Sciatic nerve (tissue), 2 donors: ENCODE measurements at regions not wholly inside any gene's neighbourhood (a gene's known extent, or its start where the extent isn't known, plus 50 kb on each side); places are given as distances from the start of the nearest gene placed in this dataset.
"Not testable (repeated sequence)": the region's sequence is repeated elsewhere in the genome, so short reads cannot be mapped to it uniquely, and the experiment has no call there.

Experiments
- ATAC-seq: fragments of 200-7000 bp; cut with Tn5 transposase; one replicate; pipeline ENCODE4 v1.9.1; 2020; ENCODE audit warnings: mild to moderate bottlenecking, moderate library complexity
- DNase-seq: peaks from one replicate; pipeline ENCODE4 v3.0.0-alpha.2; 2020; ENCODE audit warnings: low spot score
- intact Hi-C: fragments of 100-400 bp; cut with DNase I; formaldehyde crosslinking; loops from one replicate; pipeline ENCODE4 v1.14.2; 2022
- donor health status: DM: no; HTN: no; CAD: no.
- donor health status: DM: no; HTN: no; CAD: no.

- ATAC-seq (no peak), DNase-seq (no peak)
- intact Hi-C loops = no loop called here
Observed at GRCh38 chr3:180390313-180390712, 211.7 kb upstream of the TTC14 start.

GRCh38 chr3:180391001-180391400, 211.0 kb upstream of the TTC14 start:
- intact Hi-C loops = no loop called here
- ATAC-seq = no peak
- DNase-seq = no peak

DNA sequence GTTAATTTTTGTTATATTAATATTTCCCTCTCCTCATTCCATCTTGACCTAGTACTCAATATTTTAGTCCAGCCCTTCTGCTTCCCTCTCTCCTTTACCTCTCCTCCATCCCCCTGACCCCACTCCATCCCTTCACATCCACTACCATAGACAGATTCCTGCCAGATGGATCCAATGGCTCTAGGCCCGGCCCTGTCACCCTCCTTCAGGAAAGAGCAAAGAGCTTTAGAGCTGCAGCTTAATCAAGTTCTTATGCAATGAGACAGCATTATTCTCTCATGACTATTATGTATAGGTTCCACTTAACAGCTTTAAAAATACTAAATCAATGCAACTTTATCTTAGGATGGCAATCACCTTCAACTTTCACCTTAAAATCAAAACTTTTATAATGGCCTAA, 200.7 kb upstream of the TTC14 start:
- DNase-seq (no peak), ATAC-seq (no peak)
- intact Hi-C loops = no loop called here

DNA sequence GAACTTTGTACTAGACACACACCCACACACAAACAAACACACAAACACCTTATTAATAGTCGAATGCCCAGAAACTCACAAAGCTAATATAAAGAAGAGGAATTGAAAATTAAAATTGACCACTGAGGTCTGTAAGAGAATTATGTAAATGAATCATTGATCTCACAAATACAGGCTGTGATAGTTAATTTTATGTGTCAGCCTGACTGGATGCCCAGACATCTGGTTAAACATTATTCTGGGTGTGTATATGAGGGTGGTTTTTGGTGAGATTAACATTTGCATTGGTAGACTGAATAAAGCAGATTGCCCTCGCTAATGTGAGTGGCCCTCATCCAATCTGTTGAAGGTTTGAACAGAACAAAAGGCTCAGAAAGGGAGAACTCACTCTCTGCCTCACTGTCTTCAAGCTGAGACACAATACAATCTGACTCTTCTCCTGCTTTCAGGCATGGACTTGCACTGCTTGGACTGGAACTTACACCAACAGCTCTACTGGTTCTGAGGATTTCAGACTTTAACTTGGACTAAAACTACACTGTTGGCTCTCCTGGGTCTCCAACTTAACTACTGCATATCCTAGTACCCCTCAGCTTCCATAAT, 199.4 kb upstream of the TTC14 start:
- DNase-seq (no peak), ATAC-seq (no peak)
- intact Hi-C loops = no loop called here

DNA sequence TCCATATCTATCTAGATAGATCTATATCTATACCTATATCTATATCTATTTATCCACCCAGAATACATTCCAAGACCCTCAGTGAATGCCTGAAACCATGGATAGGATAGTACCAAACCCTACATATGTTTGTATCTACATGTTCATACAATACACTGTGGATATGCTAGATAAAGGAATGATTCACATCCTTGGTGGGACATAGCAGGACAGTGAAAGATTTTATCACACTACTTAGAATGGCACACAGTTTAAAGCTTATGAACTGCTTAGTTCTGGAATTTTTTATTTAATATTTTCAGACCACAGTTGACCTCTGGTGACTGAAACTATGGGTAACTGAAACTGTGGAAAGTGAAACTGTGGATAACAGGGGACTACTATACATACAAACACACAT, 198.8 kb upstream of the TTC14 start:
- DNase-seq = no peak
- ATAC-seq = no peak
- intact Hi-C loops = no loop called here

- intact Hi-C loops = no loop called here
- DNase-seq = no peak
- no peak for ATAC-seq
Observed at GRCh38 chr3:180408654-180409053, 193.3 kb upstream of the TTC14 start.

- intact Hi-C loops = no loop called here
- DNase-seq (no peak), ATAC-seq (no peak)
Observed at GRCh38 chr3:180409170-180409569, 192.8 kb upstream of the TTC14 start.

GRCh38 chr3:180409883-180410282, 192.1 kb upstream of the TTC14 start:
- intact Hi-C loops = no loop called here
- DNase-seq = no peak

GRCh38 chr3:180414157-180414556, 187.8 kb upstream of the TTC14 start:
- ATAC-seq (no peak), DNase-seq (no peak)
- intact Hi-C loops = no loop called here

More at GRCh38 chr3:180409883-180410282, 192.1 kb upstream of the TTC14 start:
- no peak for ATAC-seq

- intact Hi-C loops = no loop called here
- no peak for DNase-seq
- peak; percentile 80 for ATAC-seq
Observed at GRCh38 chr3:180416111-180416594, 185.8 kb upstream of the TTC14 start.

DNA sequence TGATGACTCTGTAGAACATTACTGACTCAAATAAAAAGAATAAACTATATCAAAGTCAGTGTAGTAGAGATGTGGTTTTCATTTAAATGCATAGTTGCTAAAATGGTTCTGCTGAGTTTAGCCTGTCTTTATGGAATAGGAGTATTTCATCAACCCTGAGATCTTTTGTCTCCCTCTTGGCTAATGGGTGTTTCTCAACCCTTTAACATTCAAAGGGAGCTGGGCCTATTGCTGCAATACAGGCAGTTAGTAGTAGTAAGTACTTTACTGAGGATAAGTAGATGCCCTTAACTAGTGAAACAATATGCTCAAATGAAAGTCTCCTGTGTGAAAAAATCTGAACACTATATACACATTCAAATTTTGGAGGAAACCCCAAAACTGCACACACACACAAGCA, 184.7 kb upstream of the TTC14 start:
- ATAC-seq (no peak), DNase-seq (no peak)
- intact Hi-C loops = no loop called here

- ATAC-seq = no peak
- intact Hi-C loops = no loop called here
Observed at GRCh38 chr3:180420016-180420415, 181.9 kb upstream of the TTC14 start.

GRCh38 chr3:180420804-180421203, 181.2 kb upstream of the TTC14 start:
- intact Hi-C loops = no loop called here
- DNase-seq (no peak), ATAC-seq (no peak)

More at GRCh38 chr3:180420016-180420415, 181.9 kb upstream of the TTC14 start:
- DNase-seq = no peak

DNA sequence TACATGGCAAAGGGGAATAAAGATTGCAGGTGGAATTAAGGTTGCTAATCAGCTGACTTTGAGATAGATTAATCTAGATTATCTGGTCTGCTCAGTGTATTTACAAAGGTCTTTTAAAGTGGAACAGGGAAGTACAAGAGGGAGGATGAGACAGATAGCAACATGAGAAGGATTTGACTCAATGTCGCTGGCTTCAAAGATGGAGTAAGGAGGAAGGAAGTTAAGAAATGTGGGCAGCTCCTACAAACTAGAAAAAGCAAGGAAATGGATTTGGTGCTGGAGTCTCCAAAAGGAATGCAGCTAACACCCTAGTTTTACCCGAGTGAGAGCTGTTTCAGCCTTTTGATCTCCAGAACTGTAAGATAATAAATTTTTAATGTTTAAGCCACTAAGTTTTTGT, 180.7 kb upstream of the TTC14 start:
- ATAC-seq = no peak
- intact Hi-C loops = no loop called here

GRCh38 chr3:180421721-180422120, 180.2 kb upstream of the TTC14 start:
- intact Hi-C loops = no loop called here
- no peak for DNase-seq

More for the DNA sequence above, 180.7 kb upstream of the TTC14 start:
- no peak for DNase-seq

DNA sequence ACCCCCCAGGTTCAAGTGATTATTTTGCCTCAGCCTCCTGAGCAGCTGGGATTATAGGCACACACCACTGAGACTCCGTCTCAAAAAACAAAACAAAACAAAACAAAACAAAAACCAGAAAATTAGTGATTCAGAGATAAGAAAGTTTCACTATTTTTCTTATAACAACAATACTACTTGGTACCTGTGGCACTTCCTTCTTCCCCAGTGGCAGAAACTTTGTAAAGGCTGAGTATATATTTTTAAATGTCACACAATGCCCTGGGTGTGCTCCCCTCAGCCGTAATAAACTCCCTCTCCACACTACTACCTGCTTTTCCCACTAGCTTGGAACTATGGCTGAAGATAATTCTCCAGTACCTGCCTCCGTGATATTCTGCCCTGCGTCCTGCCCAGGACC, 177.7 kb upstream of the TTC14 start:
- intact Hi-C loops, DNase-seq, ATAC-seq: not testable (repeated sequence)

More at GRCh38 chr3:180421721-180422120, 180.2 kb upstream of the TTC14 start:
- no peak for ATAC-seq

GRCh38 chr3:180430896-180431295, 171.1 kb upstream of the TTC14 start:
- intact Hi-C loops = no loop called here
- ATAC-seq (no peak), DNase-seq (no peak)

GRCh38 chr3:180433152-180433551, 168.8 kb upstream of the TTC14 start:
- intact Hi-C loops = no loop called here
- DNase-seq = no peak
- ATAC-seq = no peak

- ATAC-seq = no peak
- intact Hi-C loops = no loop called here
- DNase-seq = no peak
Observed at GRCh38 chr3:180447136-180447535, 154.8 kb upstream of the TTC14 start.

DNA sequence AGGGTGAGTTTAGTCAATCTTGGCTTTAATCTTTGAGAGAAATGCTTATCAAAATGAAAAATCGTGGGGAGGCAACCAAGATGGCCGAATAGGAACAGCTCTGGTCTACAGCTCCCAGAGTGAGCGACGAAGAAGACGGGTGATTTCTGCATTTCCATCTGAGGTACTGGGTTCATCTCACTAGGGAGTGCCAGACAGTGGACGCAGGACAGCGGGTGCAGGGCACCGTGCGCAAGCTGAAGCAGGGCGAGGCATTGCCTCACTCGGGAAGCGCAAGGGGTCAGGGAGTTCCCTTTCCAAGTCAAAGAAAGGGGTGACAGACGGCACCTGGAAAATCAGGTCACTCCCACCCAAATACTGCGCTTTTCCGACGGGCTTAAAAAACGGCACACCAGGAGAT, 153.6 kb upstream of the TTC14 start:
- ATAC-seq, intact Hi-C loops, DNase-seq: not testable (repeated sequence)

DNA sequence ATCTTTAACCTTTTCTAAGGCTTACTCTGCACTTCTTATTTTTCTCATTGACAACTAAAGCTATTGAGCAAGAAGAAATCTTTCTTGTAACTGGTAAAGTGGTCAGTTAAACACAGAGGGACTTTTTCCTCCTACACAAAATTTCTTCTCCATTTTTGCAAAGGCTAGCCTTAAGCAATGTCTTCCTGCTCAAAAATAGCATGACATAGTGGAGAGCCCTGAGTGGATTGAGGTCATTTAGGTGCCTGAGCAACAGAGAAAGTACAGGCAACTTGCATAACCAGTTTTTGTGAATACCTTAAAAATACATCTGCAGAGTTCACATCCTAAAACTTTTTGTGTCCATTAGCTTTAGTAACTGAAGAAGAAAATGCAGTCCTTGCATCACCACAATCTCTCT, 144.7 kb upstream of the TTC14 start:
- intact Hi-C loops = no loop called here
- DNase-seq (no peak), ATAC-seq (no peak)
